Esophagus (tissue), 2 donors: ENCODE measurements at regions not wholly inside any gene's neighbourhood (a gene's known extent, or its start where the extent isn't known, plus 50 kb on each side); places are given as distances from the start of the nearest gene placed in this dataset.
"Not testable (repeated sequence)": the region's sequence is repeated elsewhere in the genome, so short reads cannot be mapped to it uniquely, and the experiment has no call there.

Experiments
- H3K27ac ChIP-seq, 2 donors: one replicate each; pipeline ENCODE4 v1.5.1; 2013; ENCODE audit warnings: low read depth in 2 of 2, mild to moderate bottlenecking in 2 of 2, inconsistent platforms in 1 of 2, low read length in 1 of 2, moderate library complexity in 1 of 2
- H3K27me3 ChIP-seq, 2 donors: one replicate each; pipeline ENCODE4 v1.6.1; 2013; ENCODE audit warnings: low read length in 2 of 2, control low read depth in 1 of 2, mild to moderate bottlenecking in 1 of 2; ENCODE audit not compliant: insufficient read depth in 2 of 2, control insufficient read depth in 1 of 2
- H3K36me3 ChIP-seq, 2 donors: one replicate each; pipeline ENCODE4 v1.6.1; 2013; ENCODE audit warnings: low read length in 1 of 2; ENCODE audit not compliant: control insufficient read depth in 2 of 2, insufficient read depth in 2 of 2
- H3K4me1 ChIP-seq, 2 donors: one replicate each; pipeline ENCODE4 v1.6.1; 2013; ENCODE audit warnings: low read length in 1 of 2; ENCODE audit not compliant: control insufficient read depth in 2 of 2, insufficient read depth in 2 of 2
- H3K4me3 ChIP-seq, 2 donors: one replicate each; pipeline ENCODE4 v1.5.1; 2013; ENCODE audit warnings: low read length in 2 of 2, mild to moderate bottlenecking in 2 of 2, low read depth in 1 of 2, moderate library complexity in 1 of 2
- H3K9me3 ChIP-seq, 2 donors: one replicate each; pipeline ENCODE4 v1.6.1; 2013; ENCODE audit warnings: mild to moderate bottlenecking in 2 of 2, low read depth in 1 of 2, low read length in 1 of 2, moderate library complexity in 1 of 2; ENCODE audit not compliant: control insufficient read depth in 2 of 2, insufficient read depth in 1 of 2
- WGBS, 2 donors: extraction: QIAGEN DNeasy Blood & Tissue Kit; methylation state at CpG; one replicate each; pipeline ENCODE4 v1.1.7; 2013; 5-methylcytosine and 5-hydroxymethylcytosine counted together
- donor health status: healthy with polysubstance abuse.
- donor health status: Bipolar disorder and iron deficiency.

GRCh38 chr3:78496501-78496900, 1271.3 kb downstream of the ROBO1 start:
- Histone ChIP-seq H3K4me1 (no peaks in the 10 kb centered on the region), H3K27me3 (no peaks in the 10 kb centered on the region), H3K9me3 (no peaks in the 10 kb centered on the region), H3K36me3 (no peaks in the 10 kb centered on the region), H3K4me3 (no peak overlapping the region), H3K27ac (no peak overlapping the region)
- 62 to 72% methylated on average over 5 of the region's 5 CpGs for WGBS, 2 donors

GRCh38 chr3:78497021-78497420, 1270.8 kb downstream of the ROBO1 start:
- H3K36me3 ChIP-seq, result no peaks in the 10 kb centered on the region
- 35 to 37% methylated on average over 4 of the region's 4 CpGs for WGBS, 2 donors
- no peaks in the 10 kb centered on the region for H3K4me1 ChIP-seq
- H3K4me3 ChIP-seq, result no peak overlapping the region
- H3K9me3 ChIP-seq, result no peaks in the 10 kb centered on the region
- H3K27ac ChIP-seq, result no peak overlapping the region
- H3K27me3 ChIP-seq, result no peaks in the 10 kb centered on the region

- no peaks in the 10 kb centered on the region for H3K4me1 ChIP-seq
- no peak overlapping the region for H3K27ac ChIP-seq
- WGBS, 2 donors, result 44 to 58% methylated on average over 2 of the region's 2 CpGs
- H3K36me3 ChIP-seq, result no peaks in the 10 kb centered on the region
- no peaks in the 10 kb centered on the region for H3K27me3 ChIP-seq
- no peaks in the 10 kb centered on the region for H3K9me3 ChIP-seq
- H3K4me3 ChIP-seq, result no peak overlapping the region
Measured at GRCh38 chr3:78497767-78498166, 1270.0 kb downstream of the ROBO1 start.

GRCh38 chr3:78506061-78506460, 1261.7 kb downstream of the ROBO1 start:
- Histone ChIP-seq H3K27ac (no peak overlapping the region), H3K4me1 (no peaks in the 10 kb centered on the region), H3K9me3 (peaks cover 0 to 2% of the 10 kb centered on the region in 2 donors), H3K36me3 (no peaks in the 10 kb centered on the region), H3K4me3 (no peak overlapping the region), H3K27me3 (no peaks in the 10 kb centered on the region)
- 66 to 85% methylated on average over 4 of the region's 4 CpGs for WGBS, 2 donors

GRCh38 chr3:78506581-78507195, 1261.1 kb downstream of the ROBO1 start:
- Histone ChIP-seq H3K4me3 (no peak overlapping the region), H3K27ac (no peak overlapping the region), H3K27me3 (no peaks in the 10 kb centered on the region), H3K36me3 (no peaks in the 10 kb centered on the region), H3K4me1 (no peaks in the 10 kb centered on the region), H3K9me3 (peaks cover 0 to 2% of the 10 kb centered on the region in 2 donors)
- 50 to 54% methylated on average over 2 of the region's 2 CpGs for WGBS, 2 donors

- H3K27ac ChIP-seq, result no peak overlapping the region
- H3K4me1 ChIP-seq, result no peaks in the 10 kb centered on the region
- H3K27me3 ChIP-seq, result no peaks in the 10 kb centered on the region
- peaks cover 0 to 2% of the 10 kb centered on the region in 2 donors for H3K9me3 ChIP-seq
- H3K4me3 ChIP-seq, result no peak overlapping the region
- no peaks in the 10 kb centered on the region for H3K36me3 ChIP-seq
- 33 to 42% methylated on average over 6 of the region's 6 CpGs for WGBS, 2 donors
Measured at GRCh38 chr3:78507196-78507984, 1260.4 kb downstream of the ROBO1 start.

GRCh38 chr3:78511840-78512239, 1256.0 kb downstream of the ROBO1 start:
- H3K4me1 ChIP-seq, result no peaks in the 10 kb centered on the region
- 63 to 64% methylated on average over 2 of the region's 2 CpGs for WGBS, 2 donors
- no peaks in the 10 kb centered on the region for H3K27me3 ChIP-seq
- no peaks in the 10 kb centered on the region for H3K36me3 ChIP-seq
- H3K27ac ChIP-seq, result no peak overlapping the region
- no peak overlapping the region for H3K4me3 ChIP-seq
- H3K9me3 ChIP-seq, result peaks cover 0 to 2% of the 10 kb centered on the region in 2 donors

GRCh38 chr3:78512786-78513185, 1255.0 kb downstream of the ROBO1 start:
- not testable (repeated sequence) for H3K27ac ChIP-seq, H3K27me3 ChIP-seq, H3K4me3 ChIP-seq, H3K36me3 ChIP-seq, H3K9me3 ChIP-seq, H3K4me1 ChIP-seq
- WGBS, 2 donors, result 73 to 75% methylated on average over 4 of the region's 4 CpGs

- WGBS, 2 donors, result 83 to 86% methylated on average over 3 of the region's 3 CpGs
- Histone ChIP-seq H3K4me1 (no peaks in the 10 kb centered on the region), H3K36me3 (no peaks in the 10 kb centered on the region), H3K27ac (no peak overlapping the region), H3K9me3 (no peaks in the 10 kb centered on the region), H3K4me3 (no peak overlapping the region), H3K27me3 (no peaks in the 10 kb centered on the region)
Measured at GRCh38 chr3:78516437-78516836, 1251.4 kb downstream of the ROBO1 start.

- no peaks in the 10 kb centered on the region for H3K36me3 ChIP-seq
Measured at GRCh38 chr3:78516937-78517336, 1250.9 kb downstream of the ROBO1 start.

More at GRCh38 chr3:78516937-78517336, 1250.9 kb downstream of the ROBO1 start:
- Histone ChIP-seq H3K9me3 (no peaks in the 10 kb centered on the region), H3K4me1 (no peaks in the 10 kb centered on the region), H3K27ac (no peak overlapping the region), H3K4me3 (no peak overlapping the region), H3K27me3 (no peaks in the 10 kb centered on the region)
